Suprapubic skin (tissue), 4 donors: ENCODE measurements at regions not wholly inside any gene's neighbourhood (a gene's known extent, or its start where the extent isn't known, plus 50 kb on each side); places are given as distances from the start of the nearest gene placed in this dataset.

Experiments
- CTCF ChIP-seq, 2 donors: fragments of 200-600 bp in 1 of 2; fragments of 450-650 bp in 1 of 2; sonication (generic) in 1 of 2; IDR thresholded peaks; one replicate each; pipeline ENCODE4 v1.5.1; 2016 to 2019; ENCODE audit warnings: antibody characterized with exemption in 2 of 2, mild to moderate bottlenecking in 1 of 2, moderate library complexity in 1 of 2
- POLR2A ChIP-seq, 2 donors: fragments of 450-650 bp; IDR thresholded peaks; one replicate each; pipeline ENCODE4 v1.6.1; 2017; ENCODE audit warnings: antibody characterized with exemption in 2 of 2, mild to moderate bottlenecking in 2 of 2, moderate library complexity in 2 of 2
- POLR2AphosphoS5 ChIP-seq, 3 donors: sonication (generic); formaldehyde crosslinking; IDR thresholded peaks; one replicate each; pipeline ENCODE4 v1.6.1; 2017; ENCODE audit warnings: antibody characterized with exemption in 3 of 3

DNA sequence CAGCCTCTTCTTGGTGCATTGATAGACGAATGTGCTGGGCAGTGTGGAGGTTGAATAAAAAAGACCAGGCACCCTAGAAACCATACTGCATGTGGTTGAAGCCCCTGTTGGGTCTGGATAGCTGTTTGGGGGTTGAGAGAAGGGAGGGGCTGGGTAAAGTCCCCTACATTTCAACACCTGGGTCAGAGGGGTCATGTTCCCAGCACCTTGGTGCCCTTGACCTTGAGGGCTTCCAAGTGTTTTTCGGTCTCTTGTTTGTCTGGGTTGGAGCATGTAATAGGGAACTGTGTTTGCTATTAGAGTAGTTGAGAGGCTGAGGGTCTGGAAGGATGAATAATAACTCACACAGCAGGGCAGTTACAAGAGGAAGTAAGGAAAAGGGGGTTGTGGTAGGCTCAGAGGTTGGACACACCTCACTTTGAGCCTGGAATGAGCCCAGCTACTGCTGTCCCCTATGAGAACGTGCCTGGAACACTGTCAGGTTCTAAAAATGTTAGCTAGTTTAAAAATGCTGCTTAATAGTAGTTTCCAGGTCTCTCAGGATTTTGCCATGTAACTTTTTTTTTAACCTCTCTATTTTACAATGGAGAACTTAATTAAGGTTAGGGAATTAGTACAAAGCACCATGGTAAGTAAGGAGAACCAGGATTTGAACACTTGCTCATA is 155.2 kb upstream of the SPRY4 start:
- TF ChIP-seq CTCF (IDR thresholded peaks at IDR 0.05) (no peak), POLR2AphosphoS5 (IDR thresholded peaks at IDR 0.05) (no peak), POLR2A (IDR thresholded peaks at IDR 0.05) (no peak)
